Cardiac fibroblast (primary cell): ENCODE measurements at regions not wholly inside any gene's neighbourhood (a gene's known extent, or its start where the extent isn't known, plus 50 kb on each side); places are given as distances from the start of the nearest gene placed in this dataset.
"Not testable (repeated sequence)": the region's sequence is repeated elsewhere in the genome, so short reads cannot be mapped to it uniquely, and the experiment has no call there.

ENCODE experiments used
- DNase-seq, 2 donors: peaks; one replicate each; pipeline versions ENCODE4 v3.0.0 to v3.0.0-alpha.2; 2010; ENCODE audit warnings: low read depth in 2 of 2
- H3K4me3 ChIP-seq, 2 donors: replicated peaks in 1 of 2; 1 replicate in 1 of 2; 2 replicates in 1 of 2; pipeline ENCODE4 v1.5.1; 2011; ENCODE audit warnings: low read depth in 2 of 2, low read length in 2 of 2, mild to moderate bottlenecking in 2 of 2, moderate library complexity in 1 of 2
- TF ChIP-seq, protein P1 (sequence below): IDR thresholded peaks from one replicate; pipeline ENCODE4 v1.5.1; 2011; ENCODE audit warnings: low read depth, mild to moderate bottlenecking, low read length, inconsistent platforms

DNA sequence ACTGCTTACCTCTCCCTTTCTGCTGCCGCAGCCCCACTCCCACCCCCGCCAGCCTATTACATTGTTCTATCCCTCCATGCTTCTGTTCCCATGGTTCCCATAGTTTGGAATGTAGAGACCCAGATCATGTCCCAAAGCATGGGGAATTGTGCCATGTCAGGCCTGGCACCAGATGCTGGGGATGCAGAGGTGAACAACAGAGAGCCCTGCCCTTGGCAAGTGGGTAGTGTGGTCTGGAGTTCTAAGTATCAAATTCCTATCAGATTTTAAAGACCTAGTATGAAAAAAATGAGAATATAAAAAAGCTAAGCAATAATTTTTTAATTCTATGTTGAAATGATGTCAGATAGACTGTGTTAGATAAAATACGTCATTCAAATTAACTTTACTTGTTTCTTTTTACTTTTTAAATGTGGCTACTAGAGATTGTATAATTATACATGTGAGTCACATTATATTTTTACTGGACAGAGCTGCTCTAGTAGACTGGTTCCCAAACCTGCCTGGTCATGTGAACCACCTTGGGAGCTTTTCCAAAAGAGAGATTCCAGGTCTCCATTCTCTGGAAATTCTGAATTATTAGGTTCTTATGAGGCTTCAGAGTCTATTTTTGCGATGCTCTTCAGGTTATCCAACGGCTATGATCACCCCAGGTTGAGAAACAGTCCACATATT, 113.0 kb upstream of the DAB1 start:
- TF ChIP-seq, protein P1, sequence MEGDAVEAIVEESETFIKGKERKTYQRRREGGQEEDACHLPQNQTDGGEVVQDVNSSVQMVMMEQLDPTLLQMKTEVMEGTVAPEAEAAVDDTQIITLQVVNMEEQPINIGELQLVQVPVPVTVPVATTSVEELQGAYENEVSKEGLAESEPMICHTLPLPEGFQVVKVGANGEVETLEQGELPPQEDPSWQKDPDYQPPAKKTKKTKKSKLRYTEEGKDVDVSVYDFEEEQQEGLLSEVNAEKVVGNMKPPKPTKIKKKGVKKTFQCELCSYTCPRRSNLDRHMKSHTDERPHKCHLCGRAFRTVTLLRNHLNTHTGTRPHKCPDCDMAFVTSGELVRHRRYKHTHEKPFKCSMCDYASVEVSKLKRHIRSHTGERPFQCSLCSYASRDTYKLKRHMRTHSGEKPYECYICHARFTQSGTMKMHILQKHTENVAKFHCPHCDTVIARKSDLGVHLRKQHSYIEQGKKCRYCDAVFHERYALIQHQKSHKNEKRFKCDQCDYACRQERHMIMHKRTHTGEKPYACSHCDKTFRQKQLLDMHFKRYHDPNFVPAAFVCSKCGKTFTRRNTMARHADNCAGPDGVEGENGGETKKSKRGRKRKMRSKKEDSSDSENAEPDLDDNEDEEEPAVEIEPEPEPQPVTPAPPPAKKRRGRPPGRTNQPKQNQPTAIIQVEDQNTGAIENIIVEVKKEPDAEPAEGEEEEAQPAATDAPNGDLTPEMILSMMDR: no peak
- no peak overlapping the region for H3K4me3 ChIP-seq
- DNase-seq: no peak

DNA sequence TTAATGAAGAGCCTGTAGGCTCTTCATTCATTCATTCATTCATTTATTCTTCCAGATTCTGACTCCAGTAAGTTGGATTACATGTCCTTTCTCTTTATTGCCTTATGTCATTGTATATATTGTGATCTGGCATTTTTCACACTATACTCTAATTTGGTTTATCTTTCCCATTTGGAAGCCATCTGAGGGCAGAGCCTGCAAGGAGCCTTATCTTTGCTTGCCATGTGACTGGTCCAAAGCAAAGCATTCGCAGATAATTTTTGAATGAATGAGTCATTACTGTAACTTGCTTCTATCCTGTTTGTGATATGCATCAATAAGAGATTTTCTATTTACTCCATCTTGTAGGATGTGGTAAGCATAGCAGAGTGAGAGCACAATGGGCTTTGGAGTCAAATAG, 108.4 kb upstream of the DAB1 start:
- TF ChIP-seq, protein P1: no peak
- no peak overlapping the region for H3K4me3 ChIP-seq
- DNase-seq: no peak

DNA sequence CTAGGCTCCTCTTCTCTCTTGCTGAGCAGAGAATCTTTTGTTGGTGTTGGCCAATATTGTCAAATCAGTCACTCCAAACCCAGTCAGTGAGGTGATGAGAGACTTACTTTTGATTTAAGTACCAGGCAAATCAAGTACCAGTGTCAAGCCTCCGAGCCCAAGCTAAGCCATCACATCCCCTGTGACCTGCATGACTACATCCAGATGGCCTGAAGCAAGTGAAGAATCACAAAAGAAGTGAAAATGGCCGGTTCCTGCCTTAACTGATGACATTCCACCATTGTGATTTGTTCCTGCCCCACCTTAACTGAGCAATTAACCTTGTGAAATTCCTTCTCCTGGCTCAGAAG, 107.0 kb upstream of the DAB1 start:
- not testable (repeated sequence) for DNase-seq, H3K4me3 ChIP-seq

DNA sequence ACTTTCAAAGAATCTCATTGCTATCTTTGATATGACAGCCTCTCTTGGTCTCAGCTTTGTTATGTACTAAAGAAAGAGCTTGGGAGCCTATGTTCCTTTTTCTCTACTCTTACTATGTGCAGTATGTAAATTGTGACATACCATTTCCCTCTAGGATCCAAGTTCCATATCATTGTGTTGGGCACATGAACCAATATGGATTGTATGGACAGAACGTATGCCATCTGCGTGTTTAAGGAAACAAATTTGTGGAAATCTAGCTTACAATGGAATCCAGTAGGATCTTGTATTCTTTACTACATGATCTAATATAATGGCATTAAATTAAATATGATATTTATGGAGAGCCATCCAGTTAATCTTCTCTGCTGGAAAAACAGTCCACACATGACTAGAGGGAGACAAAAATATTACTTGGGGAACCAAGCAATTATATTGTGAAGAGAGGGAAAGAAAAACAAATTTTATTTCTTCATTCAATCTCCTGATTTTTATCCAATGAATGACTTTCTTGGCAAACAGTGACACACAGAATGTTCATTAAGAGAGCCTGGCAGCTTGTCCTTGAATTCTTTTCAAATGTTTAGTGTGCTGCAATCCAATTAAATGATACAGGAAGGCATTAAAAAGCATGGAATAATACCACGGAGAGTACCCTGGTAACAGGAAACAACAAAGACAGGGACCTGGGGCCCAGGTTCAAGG, 106.5 kb upstream of the DAB1 start:
- no peak for DNase-seq
- H3K4me3 ChIP-seq: no peak overlapping the region
- TF ChIP-seq, protein P1: no peak

DNA sequence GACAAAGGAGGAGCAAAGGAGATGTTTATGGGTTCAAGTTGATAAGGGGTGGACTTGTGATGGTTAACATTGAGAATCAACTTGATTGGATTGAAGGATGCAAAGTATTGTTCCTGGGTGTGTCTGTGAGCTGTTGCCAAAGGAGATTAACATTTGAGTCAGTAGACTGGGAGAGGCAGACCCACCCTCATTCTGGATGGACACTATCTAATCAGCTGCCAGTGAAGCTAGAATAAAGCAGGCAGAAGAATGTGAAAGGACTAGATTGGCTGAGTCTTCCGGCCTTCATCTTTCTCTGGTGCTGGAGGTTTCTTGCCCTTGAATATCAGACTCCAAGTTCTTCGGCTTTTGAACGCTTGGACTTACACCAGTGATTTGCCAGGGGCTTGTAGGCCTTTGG, 98.7 kb upstream of the DAB1 start:
- TF ChIP-seq, protein P1: no peak
- DNase-seq: no peak
- no peak overlapping the region for H3K4me3 ChIP-seq

DNA sequence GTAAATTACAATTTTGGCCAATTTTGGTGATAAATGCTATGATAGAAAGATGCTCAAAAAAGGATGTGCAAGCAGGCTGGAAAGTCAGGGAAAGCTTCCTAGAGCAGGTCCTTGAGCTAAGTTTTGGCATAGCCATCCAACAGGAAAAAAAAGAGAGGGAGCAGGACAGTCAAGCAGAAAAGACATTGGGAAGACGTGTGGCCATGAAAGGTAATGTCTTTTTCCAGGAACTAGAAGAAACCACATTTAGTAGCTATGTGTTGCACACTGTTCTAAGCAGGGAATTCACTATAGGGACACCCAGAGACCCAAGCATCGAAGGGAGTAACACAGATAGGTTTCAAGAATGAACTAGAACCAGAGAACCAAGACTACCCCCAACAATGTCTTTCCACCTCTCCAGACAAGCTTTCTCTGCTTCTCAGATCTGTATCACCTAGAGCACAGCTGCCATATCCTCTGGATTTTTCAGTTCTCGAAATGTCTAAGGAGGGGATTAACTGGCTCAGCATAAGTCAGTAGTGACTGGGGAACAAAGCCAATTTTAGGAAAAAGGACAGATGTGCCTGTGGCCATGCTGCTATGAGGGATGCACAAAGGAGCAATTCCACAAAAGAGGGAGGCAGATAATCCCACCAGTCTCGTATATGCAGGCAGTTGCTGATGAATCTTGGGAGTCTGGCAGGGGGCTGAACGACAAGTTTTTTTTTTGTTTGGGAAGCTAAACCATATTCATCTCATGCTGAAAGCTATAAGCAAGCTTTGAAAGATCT, 97.1 kb upstream of the DAB1 start:
- H3K4me3 ChIP-seq: no peak overlapping the region
- no peak for DNase-seq
- TF ChIP-seq, protein P1: no peak

DNA sequence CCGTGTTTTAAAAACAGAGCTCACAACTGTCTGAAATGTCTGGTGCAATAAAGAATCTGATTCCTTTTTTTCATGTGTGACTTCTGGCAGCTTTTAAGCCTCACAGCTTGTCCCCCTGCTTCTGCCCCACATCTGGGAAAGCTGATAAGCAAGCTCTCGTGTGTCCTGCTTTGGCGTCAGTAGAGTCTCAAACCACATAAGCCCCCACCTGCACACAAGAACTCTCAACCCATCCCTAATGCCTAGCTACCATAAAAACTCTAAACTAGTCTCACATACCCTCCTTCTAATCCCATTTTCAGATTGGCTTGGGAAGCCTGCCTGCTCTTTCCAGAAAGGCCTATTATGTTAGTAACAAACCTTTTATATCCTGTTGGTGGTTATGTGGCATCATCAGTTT, 94.6 kb upstream of the DAB1 start:
- TF ChIP-seq, protein P1: no peak
- H3K4me3 ChIP-seq: no peak overlapping the region
- DNase-seq: no peak
